Caki2 (cell line): ENCODE measurements at regions not wholly inside any gene's neighbourhood (a gene's known extent, or its start where the extent isn't known, plus 50 kb on each side); places are given as distances from the start of the nearest gene placed in this dataset.

Experiments used
- DNase-seq: peaks from one replicate; pipeline ENCODE4 v3.0.0-alpha.2; 2015; ENCODE audit warnings: low read depth
- in situ Hi-C: cut with HindIII; loops from 2 replicates; pipeline ENCODE4 v1.10.0; 2016; ENCODE audit warnings: low sequenced_read_pairs, low pct_unique_long_range_greater_than_20kb, mixed read lengths

DNA sequence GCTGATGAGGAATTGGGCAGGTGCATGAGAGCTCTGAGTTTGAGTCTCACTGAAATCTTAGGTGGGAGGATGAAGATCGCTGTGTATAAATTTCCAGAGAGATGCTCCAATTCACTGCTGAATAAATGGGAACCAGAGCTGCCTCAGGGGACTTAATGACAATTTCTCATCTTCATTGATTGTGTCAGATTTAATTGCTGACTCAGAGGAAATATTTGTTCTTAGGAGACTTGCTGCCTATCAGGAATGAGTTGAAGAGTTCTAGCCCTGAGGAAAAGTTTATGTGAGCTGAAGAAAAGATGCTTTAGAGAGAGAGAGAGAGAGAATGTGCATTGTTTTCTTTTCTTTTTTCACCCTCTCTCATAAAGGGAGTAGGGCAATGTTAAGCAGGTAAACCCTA lies 827.5 kb upstream of the WWC1 start:
- in situ Hi-C loops, result no loop called here
- DNase-seq, result no peak

- no peak for DNase-seq
- in situ Hi-C loops, result no loop called here
These were observed 824.5 kb upstream of the WWC1 start for GRCh38 chr5:167466992-167467391.

DNA sequence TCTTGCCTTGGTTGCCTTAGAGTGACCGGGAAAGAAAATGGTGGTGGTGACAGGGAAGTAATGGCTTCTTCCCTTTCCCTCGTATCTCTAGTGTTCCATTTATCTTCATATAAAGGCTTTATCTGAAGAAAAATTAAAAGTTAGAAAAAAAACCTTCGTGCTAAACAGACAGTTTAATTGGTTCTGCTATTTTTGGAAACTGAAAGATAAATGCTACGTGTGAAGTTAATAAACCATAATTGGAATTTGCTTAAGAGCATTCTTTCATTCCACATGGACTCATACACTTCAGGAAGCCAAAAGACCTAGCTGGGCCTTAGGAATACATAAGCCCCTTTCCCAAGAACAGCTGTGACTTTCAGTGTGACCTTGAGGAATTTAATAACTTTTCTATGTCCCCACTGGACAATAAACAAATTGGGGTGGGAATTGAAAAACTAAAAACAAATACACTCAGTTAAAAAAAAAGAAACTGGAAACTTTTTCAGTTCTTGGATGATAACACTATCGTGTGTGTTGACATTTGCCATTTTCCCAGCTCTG lies 818.8 kb upstream of the WWC1 start:
- DNase-seq, result no peak
- in situ Hi-C loops, result no loop called here

DNA sequence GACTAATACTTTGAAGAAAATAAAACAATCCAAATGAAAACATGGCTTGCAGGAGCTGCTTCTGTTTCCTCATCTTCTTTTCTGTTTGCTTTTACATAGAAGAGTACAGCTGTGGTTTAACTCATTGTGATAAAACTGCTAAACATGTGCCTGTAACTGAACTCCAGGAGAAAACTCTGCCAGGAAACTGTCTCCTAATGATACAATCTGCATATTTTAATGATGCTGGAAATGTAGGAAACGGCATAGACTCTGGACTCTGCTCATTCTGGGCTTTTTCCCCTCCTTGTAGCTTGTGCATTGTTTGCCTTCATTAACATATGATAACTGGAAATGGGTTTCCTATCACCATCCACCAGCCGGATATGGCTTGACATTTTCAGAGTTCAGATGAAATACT lies 813.3 kb upstream of the WWC1 start:
- DNase-seq, result no peak
- in situ Hi-C loops, result no loop called here

DNA sequence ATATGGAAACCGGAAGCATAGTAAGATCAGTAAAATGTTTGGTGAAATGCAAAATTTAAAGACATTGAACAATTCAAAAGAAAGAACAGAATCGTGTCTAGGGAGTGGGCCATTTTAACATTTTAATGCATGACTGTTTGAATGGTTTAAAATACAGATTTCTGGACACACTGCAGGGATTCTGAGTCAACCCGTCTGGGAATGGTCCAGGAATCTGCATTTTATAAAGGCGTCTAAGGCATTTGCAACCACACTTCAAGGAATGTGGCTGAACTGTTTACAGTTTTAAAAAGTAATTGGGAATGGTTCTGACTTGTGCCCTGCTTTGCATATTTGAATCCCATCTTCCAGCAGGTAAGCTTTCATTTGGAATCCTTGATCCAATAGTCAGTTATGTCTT lies 811.7 kb upstream of the WWC1 start:
- in situ Hi-C loops, result no loop called here
- no peak for DNase-seq

DNA sequence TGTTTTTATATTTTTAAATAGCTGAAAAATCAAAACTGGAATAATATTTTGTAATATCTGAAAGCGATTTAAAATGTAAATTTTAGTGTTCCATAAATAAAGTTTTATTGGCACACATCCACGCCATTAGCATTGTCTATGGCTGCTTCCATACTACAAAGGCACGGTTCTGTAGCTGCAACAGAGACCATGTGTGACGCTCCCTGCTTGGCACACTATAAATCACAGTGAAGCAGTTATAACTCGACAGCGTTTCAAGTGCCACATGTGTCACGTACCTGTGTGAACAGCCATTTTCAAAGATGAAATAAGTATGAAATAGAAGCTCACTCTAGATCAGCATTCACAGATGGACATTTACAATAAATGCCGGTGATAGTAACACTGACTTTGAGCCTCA lies 810.1 kb upstream of the WWC1 start:
- in situ Hi-C loops, result no loop called here
- DNase-seq, result no peak

- DNase-seq, result no peak
These were observed 808.9 kb upstream of the WWC1 start for GRCh38 chr5:167482555-167482954.

GRCh38 chr5:167485061-167485774 lies 806.2 kb upstream of the WWC1 start:
- DNase-seq, result no peak
- in situ Hi-C loops, result no loop called here

More at GRCh38 chr5:167482555-167482954, 808.9 kb upstream of the WWC1 start:
- in situ Hi-C loops, result no loop called here

DNA sequence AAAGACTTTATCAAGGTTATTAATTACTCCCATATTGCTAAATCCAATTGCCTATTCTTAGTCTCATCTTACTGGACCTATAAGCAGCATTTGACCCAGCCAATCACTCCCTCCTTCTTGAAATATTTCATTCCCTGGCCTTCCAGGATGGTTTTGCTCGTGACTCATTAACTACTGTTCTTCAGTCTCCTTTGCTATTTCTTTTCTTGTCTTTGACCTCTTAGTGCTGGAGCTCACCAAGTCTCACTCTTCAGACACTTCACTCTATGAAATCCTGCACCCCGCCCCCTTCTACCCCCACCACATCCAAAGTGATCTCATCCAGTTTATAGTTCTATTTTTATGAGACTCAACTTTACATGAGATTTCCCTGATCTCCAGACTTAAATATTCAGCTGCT lies 803.1 kb upstream of the WWC1 start:
- in situ Hi-C loops, result no loop called here
- no peak for DNase-seq

DNA sequence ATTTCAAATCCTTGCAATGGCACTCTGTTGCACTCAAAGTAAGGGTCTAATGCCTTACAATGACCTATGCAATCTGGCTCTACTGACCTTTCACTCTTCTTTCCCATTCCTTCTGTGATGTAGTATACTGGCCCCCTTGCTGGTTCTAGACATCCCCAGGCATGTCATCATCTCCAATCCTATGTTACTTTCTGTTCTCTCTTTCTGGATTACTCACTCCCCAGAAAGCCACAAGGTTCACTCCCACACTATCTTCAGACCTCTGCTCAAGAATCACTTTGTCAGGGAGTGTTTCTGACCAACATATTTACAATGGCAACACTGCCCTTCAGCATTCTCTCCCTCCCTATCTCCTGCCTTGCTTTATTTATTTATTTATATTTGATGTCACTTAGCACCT lies 802.2 kb upstream of the WWC1 start:
- in situ Hi-C loops, result no loop called here
- no peak for DNase-seq

DNA sequence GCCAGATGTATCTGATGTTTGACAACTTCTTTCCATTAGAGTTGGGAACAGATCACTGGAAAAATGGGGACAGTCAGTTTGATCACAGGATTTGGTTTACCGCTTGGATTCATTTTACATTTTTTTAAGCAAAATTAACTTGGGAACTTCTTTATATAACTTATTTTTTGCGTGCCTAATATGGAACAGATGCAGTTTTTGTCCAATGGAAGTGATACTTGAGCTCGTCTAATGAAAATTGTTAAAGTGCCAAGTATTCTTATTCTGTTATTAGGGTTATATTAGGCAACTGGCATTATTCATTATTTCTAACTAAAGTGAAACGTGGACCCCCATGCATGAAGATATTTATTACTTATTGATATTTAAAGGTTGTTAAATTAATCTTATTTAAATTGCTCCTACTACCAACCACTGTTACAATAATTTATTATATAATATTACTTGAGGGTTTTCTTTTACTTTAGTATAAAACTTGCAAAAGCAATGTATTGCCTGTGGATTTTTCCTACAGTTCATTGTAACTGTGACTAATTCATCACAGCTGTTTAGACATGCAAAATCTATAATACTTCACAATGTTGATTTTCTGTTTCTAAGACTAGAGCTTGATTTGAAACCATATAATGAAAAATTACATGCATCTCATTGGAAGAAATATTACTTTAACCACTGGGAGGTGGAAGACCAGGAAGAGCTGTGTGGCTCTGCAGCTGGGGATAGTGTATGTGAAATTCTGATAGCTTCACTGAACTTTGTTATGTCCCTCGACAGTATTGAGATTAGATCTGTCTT lies 787.3 kb upstream of the WWC1 start:
- DNase-seq, result no peak
- in situ Hi-C loops, result no loop called here

DNA sequence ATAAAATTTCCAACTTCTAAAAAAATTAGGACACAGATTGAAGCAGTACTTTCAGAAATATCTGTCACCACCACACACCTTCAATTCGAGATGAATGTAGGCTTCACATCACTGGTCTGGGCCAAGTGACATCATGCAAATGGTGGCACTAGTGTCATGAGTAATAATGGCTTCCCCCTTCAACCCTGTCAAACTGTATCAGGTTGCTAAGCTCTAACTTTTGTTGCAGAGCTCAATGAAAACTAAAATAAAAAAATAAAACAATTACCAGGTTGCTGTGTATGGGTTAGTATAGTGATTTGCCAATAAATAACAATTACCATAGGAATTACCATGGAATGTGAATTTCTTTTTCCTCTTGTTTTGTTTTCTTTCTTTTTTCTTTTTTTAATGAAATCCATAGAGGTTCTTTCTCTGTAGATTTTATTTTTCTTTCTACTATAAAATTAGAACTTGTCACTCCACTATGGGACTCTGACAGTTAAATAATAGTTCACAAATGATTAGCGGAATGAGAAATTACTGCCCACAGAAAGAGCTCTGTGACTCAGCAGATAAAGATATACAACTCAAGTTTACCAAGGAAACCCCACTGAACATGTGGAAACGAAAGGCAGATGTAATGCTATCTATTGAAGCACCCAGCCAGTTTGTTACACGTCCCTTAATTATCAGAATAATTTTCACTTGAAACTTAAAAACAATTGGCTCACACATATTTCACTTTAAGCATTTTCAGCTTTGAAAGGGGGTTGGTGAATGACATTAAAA lies 783.8 kb upstream of the WWC1 start:
- in situ Hi-C loops, result no loop called here
- DNase-seq, result no peak

- in situ Hi-C loops, result no loop called here
- no peak for DNase-seq
These were observed 782.4 kb upstream of the WWC1 start for GRCh38 chr5:167509076-167509475.

- DNase-seq, result no peak
- in situ Hi-C loops, result no loop called here
These were observed 780.2 kb upstream of the WWC1 start for GRCh38 chr5:167511276-167511675.

- in situ Hi-C loops, result no loop called here
- DNase-seq, result no peak
These were observed 779.3 kb upstream of the WWC1 start for GRCh38 chr5:167512111-167512510.

DNA sequence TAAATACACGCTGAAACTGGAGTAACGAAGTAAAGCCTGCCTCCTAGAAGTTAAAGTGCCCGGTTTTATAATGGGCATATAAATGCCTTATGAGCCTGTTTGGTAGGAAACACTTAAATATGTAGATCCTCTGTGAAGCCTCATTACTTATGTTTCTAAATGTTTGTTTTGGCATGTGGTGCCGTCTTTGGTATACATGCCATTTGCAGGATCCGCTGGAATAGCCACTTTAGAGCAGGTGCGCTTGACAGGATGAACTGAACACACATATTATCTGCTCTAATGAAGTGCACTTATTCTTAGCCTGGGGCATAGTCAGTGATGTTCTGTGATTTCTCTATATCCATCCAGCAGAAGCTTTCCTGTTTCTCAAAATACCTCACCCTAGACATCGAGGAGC lies 778.1 kb upstream of the WWC1 start:
- DNase-seq, result no peak
- in situ Hi-C loops, result no loop called here

- no peak for DNase-seq
- in situ Hi-C loops, result no loop called here
These were observed 777.0 kb upstream of the WWC1 start for GRCh38 chr5:167514461-167514860.

GRCh38 chr5:167525004-167525403 lies 766.4 kb upstream of the WWC1 start:
- no peak for DNase-seq
- in situ Hi-C loops, result no loop called here

GRCh38 chr5:167528651-167529050 lies 762.8 kb upstream of the WWC1 start:
- DNase-seq, result no peak
- in situ Hi-C loops, result no loop called here
